CD4-positive, alpha-beta T cell (primary cell): ENCODE measurements at regions not wholly inside any gene's neighbourhood (a gene's known extent, or its start where the extent isn't known, plus 50 kb on each side); places are given as distances from the start of the nearest gene placed in this dataset.

ENCODE experiments used
- ATAC-seq: fragments of 200-7000 bp; cut with Tn5 transposase; one replicate; pipeline ENCODE4 v1.10.0; 2022; ENCODE audit warnings: mild to moderate bottlenecking; ENCODE audit not compliant: poor library complexity
- CTCF ChIA-PET: fragments of 350-600 bp; sonication (Branson Sonifier 250); formaldehyde crosslinking; loops from one replicate; lab custom pipeline; 2021; ENCODE audit warnings: antibody characterized with exemption, inconsistent platforms; lab: Charles Lee
- POLR2A ChIA-PET: fragments of 350-600 bp; sonication (Branson Sonifier 250); formaldehyde crosslinking; loops from one replicate; lab custom pipeline; 2021; ENCODE audit warnings: antibody characterized with exemption, inconsistent platforms; lab: Charles Lee
- DNase-seq, 14 experiments: peaks; one replicate each; pipeline ENCODE4 v3.0.0-alpha.2; 2013 to 2020; ENCODE audit warnings: mixed read lengths in 2 of 14
- H3K27ac ChIP-seq, 2 donors: one replicate each; pipeline versions ENCODE4 v1.5.1 to v1.7.0; 2013; ENCODE audit warnings: low read length in 2 of 2, low read depth in 1 of 2, mild to moderate bottlenecking in 1 of 2
- H3K27me3 ChIP-seq, 2 experiments: 1 replicate in 1 of 2; 2 replicates in 1 of 2; pipeline versions ENCODE4 v1.6.1 to v1.7.0; 2013; ENCODE audit warnings: low read length in 2 of 2, control low read depth in 1 of 2, mild to moderate bottlenecking in 1 of 2, moderate library complexity in 1 of 2; ENCODE audit not compliant: insufficient read depth in 2 of 2, control insufficient read depth in 1 of 2
- H3K36me3 ChIP-seq: one replicate; pipeline ENCODE4 v1.6.1; 2013; ENCODE audit warnings: low read length, control low read depth; ENCODE audit not compliant: insufficient read depth
- H3K4me1 ChIP-seq: one replicate; pipeline ENCODE4 v1.6.1; 2013; ENCODE audit warnings: low read length, control low read depth; ENCODE audit not compliant: insufficient read depth
- H3K4me3 ChIP-seq: one replicate; pipeline ENCODE4 v1.5.1; 2013; ENCODE audit warnings: mild to moderate bottlenecking, low read length, moderate library complexity
- H3K9me3 ChIP-seq, 2 experiments: 1 replicate in 1 of 2; 2 replicates in 1 of 2; pipeline versions ENCODE4 v1.6.1 to v1.7.0; 2013; ENCODE audit warnings: low read length in 2 of 2, mild to moderate bottlenecking in 2 of 2, control low read depth in 1 of 2, moderate library complexity in 1 of 2; ENCODE audit not compliant: control insufficient read depth in 1 of 2, insufficient read depth in 1 of 2
- H3K27ac Mint-ChIP-seq: one replicate; pipeline ENCODE4 v1.8.0; 2020; ENCODE audit warnings: mixed read lengths
- H3K27me3 Mint-ChIP-seq: one replicate; pipeline ENCODE4 v1.8.0; 2021; ENCODE audit warnings: mixed read lengths
- H3K36me3 Mint-ChIP-seq: one replicate; pipeline ENCODE4 v1.8.0; 2021; ENCODE audit warnings: low read depth, mixed read lengths
- H3K4me1 Mint-ChIP-seq: one replicate; pipeline ENCODE4 v1.8.0; 2021; ENCODE audit warnings: low read depth, mixed read lengths
- H3K4me3 Mint-ChIP-seq: one replicate; pipeline ENCODE4 v1.8.0; 2020; ENCODE audit warnings: mild to moderate bottlenecking, mixed read lengths
- H3K9me3 Mint-ChIP-seq: one replicate; pipeline ENCODE4 v1.8.0; 2020; ENCODE audit warnings: mixed read lengths
- intact Hi-C, 2 experiments: fragments of 100-400 bp; cut with DNase I in 1 of 2; cut with micrococcal nuclease in 1 of 2; formaldehyde crosslinking; loops; one replicate each; pipeline versions ENCODE4 v1.15.1 to v1.9.0; 2023 to 2025; cut with DNase I, micrococcal nuclease
- TF ChIP-seq, protein P1 (sequence below): fragments of 200-600 bp; IDR thresholded peaks from one replicate; pipeline ENCODE4 v1.8.0; 2022; ENCODE audit warnings: antibody characterized with exemption, mild to moderate bottlenecking

- POLR2A ChIA-PET, result no interaction called here
- Mint-ChIP-seq H3K36me3 (no peaks in the 10 kb centered on the region), H3K27me3 (no peaks in the 10 kb centered on the region), H3K4me1 (no peaks in the 10 kb centered on the region), H3K27ac (no peak overlapping the region), H3K9me3 (no peaks in the 10 kb centered on the region), H3K4me3 (no peak overlapping the region)
- intact Hi-C loops, result no loop called here
- Histone ChIP-seq H3K4me3 (no peak overlapping the region), H3K4me1 (no peaks in the 10 kb centered on the region), H3K27ac (no peak overlapping the region), H3K27me3 (no peaks in the 10 kb centered on the region), H3K9me3 (no peaks in the 10 kb centered on the region), H3K36me3 (no peaks in the 10 kb centered on the region)
- CTCF ChIA-PET, result no interaction called here
- TF ChIP-seq, protein P1, sequence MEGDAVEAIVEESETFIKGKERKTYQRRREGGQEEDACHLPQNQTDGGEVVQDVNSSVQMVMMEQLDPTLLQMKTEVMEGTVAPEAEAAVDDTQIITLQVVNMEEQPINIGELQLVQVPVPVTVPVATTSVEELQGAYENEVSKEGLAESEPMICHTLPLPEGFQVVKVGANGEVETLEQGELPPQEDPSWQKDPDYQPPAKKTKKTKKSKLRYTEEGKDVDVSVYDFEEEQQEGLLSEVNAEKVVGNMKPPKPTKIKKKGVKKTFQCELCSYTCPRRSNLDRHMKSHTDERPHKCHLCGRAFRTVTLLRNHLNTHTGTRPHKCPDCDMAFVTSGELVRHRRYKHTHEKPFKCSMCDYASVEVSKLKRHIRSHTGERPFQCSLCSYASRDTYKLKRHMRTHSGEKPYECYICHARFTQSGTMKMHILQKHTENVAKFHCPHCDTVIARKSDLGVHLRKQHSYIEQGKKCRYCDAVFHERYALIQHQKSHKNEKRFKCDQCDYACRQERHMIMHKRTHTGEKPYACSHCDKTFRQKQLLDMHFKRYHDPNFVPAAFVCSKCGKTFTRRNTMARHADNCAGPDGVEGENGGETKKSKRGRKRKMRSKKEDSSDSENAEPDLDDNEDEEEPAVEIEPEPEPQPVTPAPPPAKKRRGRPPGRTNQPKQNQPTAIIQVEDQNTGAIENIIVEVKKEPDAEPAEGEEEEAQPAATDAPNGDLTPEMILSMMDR, result no peak
- no peak for ATAC-seq
- no peak for DNase-seq
Observed at GRCh38 chr14:22194664-22195063, 394.4 kb downstream of the DAD1 start.

DNA sequence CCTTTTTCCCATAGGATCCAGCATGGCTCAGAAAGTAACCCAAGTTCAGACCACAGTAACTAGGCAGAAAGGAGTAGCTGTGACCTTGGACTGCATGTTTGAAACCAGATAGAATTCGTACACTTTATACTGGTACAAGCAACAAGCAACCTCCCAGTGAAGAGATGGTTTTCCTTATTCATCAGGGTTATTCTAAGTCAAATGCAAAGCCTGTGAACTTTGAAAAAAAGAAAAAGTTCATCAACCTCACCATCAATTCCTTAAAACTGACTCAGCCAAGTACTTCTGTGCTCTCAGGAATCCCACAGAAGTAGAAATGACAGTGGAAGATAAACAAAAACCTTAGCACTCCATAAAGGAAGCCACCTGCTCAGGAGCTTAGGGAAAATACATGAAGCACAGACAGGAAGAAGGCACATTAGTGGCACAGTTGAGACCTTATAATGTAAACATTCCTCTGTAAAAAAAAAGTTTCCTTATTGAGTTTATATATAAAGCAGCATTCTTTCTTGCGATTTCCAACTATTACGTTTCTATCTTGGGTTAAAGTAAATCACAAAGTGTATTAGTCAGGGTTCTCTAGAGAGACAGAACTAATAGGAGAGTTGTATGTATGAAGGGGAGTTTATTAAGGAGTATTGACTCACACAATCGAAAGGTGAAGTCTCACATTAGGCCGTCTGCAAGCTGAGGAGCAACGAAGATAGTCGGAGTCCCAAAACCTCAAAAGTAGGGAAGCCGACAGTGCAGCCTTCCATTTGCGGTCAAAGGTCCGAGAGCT, 398.4 kb downstream of the DAD1 start:
- intact Hi-C loops, result no loop called here
- Histone ChIP-seq H3K27ac (no peak overlapping the region), H3K4me3 (no peak overlapping the region), H3K9me3 (no peaks in the 10 kb centered on the region), H3K4me1 (no peaks in the 10 kb centered on the region), H3K36me3 (no peaks in the 10 kb centered on the region), H3K27me3 (no peaks in the 10 kb centered on the region)
- TF ChIP-seq, protein P1, result no peak
- H3K27ac Mint-ChIP-seq, result no peak overlapping the region
- CTCF ChIA-PET, result no interaction called here
- ATAC-seq (no peak), DNase-seq (no peak)
- no peaks in the 10 kb centered on the region for H3K36me3 Mint-ChIP-seq
- no peaks in the 10 kb centered on the region for H3K27me3 Mint-ChIP-seq
- H3K4me1 Mint-ChIP-seq, result no peaks in the 10 kb centered on the region
- no peak overlapping the region for H3K4me3 Mint-ChIP-seq
- no peaks in the 10 kb centered on the region for H3K9me3 Mint-ChIP-seq
- POLR2A ChIA-PET, result no interaction called here

DNA sequence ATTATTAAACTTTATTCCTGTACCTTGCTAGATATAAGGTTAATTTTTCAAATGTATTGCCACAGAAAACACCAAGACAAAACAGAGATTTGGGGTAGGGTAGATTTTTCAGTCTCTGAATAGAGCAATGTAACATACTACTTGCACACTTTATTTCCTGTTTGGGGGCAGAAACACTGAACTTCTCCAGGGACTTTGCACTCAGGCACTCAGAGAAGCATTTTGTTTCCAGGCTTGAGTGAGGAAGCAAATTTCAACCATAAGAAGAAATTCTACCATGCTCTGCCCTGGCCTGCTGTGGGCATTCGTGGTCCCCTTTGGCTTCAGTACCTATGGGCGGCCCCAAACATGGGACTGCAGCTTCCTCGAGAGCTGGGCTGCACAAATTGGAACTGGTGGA, 399.1 kb downstream of the DAD1 start:
- Histone ChIP-seq H3K27me3 (no peaks in the 10 kb centered on the region), H3K27ac (no peak overlapping the region), H3K36me3 (no peaks in the 10 kb centered on the region), H3K9me3 (no peaks in the 10 kb centered on the region), H3K4me3 (no peak overlapping the region), H3K4me1 (no peaks in the 10 kb centered on the region)
- H3K4me1 Mint-ChIP-seq, result no peaks in the 10 kb centered on the region
- H3K36me3 Mint-ChIP-seq, result no peaks in the 10 kb centered on the region
- intact Hi-C loops, result no loop called here
- ChIA-PET CTCF (no interaction called here), POLR2A (no interaction called here)
- H3K27ac Mint-ChIP-seq, result no peak overlapping the region
- TF ChIP-seq, protein P1, result no peak
- H3K27me3 Mint-ChIP-seq, result no peaks in the 10 kb centered on the region
- H3K9me3 Mint-ChIP-seq, result no peaks in the 10 kb centered on the region
- no peak for DNase-seq
- H3K4me3 Mint-ChIP-seq, result no peak overlapping the region
- no peak for ATAC-seq
